ENCODE measurements at regions not wholly inside any gene's neighbourhood (a gene's known extent, or its start where the extent isn't known, plus 50 kb on each side); places are given as distances from the start of the nearest gene placed in this dataset.

- TF ChIP-seq POLR2AphosphoS5 (IDR thresholded peaks at IDR 0.05), result peak; percentile 13
- TF ChIP-seq, protein P1, sequence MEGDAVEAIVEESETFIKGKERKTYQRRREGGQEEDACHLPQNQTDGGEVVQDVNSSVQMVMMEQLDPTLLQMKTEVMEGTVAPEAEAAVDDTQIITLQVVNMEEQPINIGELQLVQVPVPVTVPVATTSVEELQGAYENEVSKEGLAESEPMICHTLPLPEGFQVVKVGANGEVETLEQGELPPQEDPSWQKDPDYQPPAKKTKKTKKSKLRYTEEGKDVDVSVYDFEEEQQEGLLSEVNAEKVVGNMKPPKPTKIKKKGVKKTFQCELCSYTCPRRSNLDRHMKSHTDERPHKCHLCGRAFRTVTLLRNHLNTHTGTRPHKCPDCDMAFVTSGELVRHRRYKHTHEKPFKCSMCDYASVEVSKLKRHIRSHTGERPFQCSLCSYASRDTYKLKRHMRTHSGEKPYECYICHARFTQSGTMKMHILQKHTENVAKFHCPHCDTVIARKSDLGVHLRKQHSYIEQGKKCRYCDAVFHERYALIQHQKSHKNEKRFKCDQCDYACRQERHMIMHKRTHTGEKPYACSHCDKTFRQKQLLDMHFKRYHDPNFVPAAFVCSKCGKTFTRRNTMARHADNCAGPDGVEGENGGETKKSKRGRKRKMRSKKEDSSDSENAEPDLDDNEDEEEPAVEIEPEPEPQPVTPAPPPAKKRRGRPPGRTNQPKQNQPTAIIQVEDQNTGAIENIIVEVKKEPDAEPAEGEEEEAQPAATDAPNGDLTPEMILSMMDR (IDR thresholded peaks at IDR 0.05), result no peak
- no peak for TF ChIP-seq POLR2A (IDR thresholded peaks at IDR 0.05)
Measured at GRCh38 chr10:69723653-69724052, 78.1 kb upstream of the COL13A1 start.

Measured in prostate gland (tissue), 2 donors.